Inflammatory macrophage (primary cell): ENCODE measurements at regions not wholly inside any gene's neighbourhood (a gene's known extent, or its start where the extent isn't known, plus 50 kb on each side); places are given as distances from the start of the nearest gene placed in this dataset.
"Not testable (repeated sequence)": the region's sequence is repeated elsewhere in the genome, so short reads cannot be mapped to it uniquely, and the experiment has no call there.

ENCODE experiments used
- DNase-seq, 2 donors: peaks; one replicate each; pipeline ENCODE4 v3.0.0-alpha.2; 2020 to 2022

DNA sequence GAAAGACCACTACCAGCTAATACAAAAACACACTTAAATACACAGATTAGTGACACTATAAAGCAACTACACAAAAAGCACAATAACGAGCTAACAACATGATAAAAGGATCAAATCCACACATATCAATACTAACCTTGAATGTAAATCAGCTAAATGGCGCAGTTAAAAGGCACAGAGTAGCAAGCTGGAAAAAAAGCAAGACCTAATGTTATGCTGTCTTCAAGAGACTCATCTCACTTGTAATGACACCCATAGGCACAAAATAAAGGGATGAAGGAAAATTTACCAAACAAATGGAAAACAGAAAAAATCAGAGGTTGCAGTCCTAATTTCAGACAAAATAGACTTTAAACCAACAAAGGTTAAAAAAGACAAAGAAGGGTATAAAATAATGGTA, 86.3 kb downstream of the NUS1 start:
- DNase-seq = no peak

DNA sequence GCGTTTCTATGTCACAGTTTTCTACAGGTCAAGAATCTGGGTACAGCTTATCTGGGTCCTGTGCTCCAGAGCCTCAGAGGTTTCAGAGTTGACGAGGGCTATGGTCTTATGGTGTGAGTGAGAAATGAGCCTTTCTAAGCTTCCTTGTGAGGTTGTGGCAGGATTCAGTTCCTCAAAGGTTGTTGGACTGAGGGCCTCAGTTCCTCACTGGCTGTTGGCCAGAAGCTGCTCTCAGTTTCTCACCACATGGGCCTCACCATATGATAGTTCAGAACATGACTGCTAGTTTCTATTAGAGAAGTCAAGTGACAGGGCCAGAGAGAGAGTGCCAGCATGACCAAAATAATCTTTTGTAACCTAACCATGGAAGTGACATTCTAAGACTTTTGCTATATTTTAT, 96.1 kb downstream of the NUS1 start:
- peak; percentile 66 to 69 for DNase-seq

DNA sequence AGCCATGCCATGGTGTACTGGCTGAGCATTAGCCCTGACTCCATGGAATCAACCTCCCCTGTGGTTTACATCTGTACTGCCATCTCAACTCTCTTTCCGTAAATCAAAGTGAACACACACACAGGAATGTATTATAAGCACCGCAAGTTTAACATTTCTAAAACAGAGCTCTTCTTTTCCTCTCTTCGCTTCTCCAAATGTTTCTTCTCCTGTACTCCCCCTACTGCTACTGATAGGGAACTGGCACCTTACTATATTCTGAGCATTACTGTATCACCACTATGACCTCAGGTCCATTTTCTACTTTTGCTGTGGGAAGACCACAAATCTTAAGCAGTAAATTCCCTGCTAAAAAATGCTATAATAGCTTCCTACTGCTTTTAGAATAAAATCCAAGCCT, 101.2 kb downstream of the NUS1 start:
- peak; percentile 3 for DNase-seq

DNA sequence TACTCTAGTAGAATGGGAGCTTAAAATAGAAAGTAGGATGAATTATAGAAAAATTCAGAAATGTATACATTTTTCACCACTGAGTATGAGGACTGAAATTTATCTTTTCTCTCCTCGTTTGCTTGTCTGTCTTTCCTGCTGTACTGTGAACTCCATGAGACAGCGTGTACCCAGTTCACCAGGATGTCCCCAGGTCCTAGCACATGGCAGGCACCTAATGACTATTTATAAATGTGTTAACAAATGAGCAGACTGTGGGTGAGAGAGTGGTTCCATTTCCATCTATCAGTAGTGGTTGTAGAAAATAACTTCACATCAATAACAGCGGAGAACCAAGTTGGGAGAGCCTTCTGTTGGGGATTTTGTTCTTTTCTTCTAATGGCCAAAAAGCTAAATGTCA, 106.3 kb downstream of the NUS1 start:
- no peak for DNase-seq

DNA sequence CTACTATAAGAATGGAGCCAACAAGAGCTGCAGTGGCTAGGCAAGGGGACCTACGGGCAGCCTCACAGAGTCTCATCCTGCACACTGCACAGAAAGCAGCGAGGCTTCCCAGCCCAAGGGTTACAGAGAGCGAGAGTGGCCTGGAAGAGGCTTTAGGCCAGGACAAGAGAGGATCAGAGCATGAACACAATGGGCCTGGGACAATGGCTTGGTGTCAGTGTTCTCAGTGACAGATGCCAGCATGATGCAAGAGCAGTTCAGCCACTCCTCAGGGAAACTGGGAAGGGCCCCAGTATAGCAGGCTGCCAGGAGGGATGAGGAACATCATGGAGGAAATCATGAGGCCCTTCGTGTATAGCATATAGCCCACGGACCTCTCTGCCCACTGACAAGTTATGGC, 108.0 kb downstream of the NUS1 start:
- no peak for DNase-seq

DNA sequence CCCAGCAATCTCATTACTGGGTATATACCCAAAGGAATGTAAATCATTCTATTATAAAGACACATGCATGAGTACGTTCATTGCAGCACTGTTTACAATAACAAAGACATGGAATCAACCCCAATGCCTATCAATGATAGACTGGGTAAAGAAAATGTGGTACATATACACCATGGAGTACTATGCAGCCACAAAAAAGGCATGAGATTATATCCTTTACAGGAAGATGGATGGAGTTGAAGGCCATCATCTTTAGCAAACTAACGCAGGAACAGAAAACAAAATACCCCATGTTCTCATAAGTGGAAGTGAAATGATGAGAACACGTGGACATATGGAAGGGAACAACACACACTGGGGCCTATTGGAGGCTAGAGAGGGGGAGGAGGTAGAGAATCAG, 115.7 kb downstream of the NUS1 start:
- DNase-seq = no peak

DNA sequence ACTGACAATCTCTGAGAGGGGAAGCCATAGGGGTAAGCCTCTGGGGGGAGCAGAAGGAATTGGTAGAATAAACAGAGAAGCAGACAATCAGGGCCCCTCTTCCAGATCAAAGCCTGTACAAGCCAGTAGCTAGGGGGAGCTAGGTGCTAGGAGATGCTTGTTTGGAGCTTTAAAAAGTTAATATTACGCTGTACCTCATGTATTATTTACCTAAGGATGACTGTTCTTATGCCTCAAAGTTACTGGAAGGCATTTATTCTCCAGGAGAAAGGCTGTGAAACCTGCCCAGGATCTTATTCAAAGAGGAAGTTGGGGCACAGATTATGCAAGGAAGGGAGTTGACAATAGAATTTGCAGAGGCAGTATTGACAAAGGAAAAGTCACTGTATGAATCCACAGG, 111.8 kb upstream of the SLC35F1 start:
- DNase-seq = no peak

DNA sequence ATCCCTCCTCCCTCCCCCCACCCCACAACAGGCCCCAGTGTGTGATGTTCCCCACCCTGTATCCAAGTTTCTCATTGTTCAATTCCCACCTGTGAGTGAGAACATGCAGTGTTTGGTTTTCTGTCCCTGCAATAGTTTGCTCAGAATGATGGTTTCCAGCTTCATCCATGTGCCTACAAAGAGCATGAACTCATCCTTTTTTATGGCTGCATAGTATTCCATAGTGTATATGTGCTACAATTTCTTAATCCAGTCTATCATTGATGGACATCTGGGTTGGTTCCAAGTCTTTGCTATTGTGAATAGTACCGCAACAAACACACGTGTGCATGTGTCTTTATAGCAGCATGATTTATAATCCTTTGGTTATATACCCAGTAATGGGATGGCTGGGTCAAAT, 108.2 kb upstream of the SLC35F1 start:
- not testable (repeated sequence) for DNase-seq

DNA sequence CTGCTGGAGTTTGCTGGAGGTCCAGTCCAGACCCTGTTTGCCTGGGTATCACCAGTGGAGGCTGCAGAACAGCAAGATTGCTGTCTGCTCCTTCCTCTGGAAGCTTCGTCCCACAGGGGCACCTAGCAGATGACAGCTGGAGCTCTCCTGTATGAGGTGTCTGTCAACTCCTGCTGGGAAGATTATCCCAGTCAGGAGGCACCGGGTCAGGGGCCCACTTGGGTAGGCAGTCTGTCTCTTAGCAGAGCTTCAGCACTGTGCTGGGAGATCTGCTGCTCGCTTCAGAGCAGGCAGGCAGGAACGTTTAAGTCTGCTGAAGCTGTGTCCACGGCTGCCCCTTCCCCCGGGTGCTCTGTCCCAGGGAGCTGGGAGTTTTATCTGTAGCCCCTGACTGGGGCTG, 96.8 kb upstream of the SLC35F1 start:
- DNase-seq = no peak

DNA sequence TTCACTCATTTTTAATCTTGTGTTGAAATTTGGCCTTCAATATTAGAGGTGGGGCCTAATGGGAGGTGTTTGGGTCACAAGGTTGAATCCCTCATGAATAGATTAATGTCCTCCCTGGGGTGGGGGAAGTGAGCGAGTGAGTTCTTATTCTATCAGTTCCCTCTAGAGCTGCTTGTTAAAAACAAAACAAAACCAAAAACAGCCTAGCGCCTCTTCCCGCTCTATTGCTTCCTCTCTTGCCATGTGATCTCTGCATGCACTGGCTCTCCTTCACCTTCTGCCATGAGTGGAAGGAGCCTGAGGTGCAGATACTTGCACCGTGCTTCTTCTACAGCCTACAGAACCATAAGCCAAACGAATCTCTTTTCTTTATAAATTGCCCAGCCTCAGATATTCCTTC, 89.6 kb upstream of the SLC35F1 start:
- no peak for DNase-seq

DNA sequence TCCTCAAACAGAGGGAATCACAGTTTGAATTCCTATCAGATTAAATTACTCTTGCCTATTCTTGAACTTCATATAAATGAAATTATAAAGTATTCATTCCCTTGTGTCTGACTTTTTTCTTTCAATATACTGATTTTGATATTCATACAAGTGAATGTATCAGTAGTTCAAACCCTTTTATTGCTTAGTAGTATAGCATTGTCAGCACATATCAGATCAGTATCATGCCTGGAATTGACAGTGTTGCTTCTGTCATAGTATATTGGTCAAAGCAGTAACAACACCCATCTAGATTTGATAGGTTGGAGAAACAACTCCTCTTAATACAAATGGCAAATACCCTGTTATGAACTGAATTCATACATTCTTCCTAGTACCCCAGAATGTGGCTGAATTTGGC, 89.1 kb upstream of the SLC35F1 start:
- DNase-seq = no peak

DNA sequence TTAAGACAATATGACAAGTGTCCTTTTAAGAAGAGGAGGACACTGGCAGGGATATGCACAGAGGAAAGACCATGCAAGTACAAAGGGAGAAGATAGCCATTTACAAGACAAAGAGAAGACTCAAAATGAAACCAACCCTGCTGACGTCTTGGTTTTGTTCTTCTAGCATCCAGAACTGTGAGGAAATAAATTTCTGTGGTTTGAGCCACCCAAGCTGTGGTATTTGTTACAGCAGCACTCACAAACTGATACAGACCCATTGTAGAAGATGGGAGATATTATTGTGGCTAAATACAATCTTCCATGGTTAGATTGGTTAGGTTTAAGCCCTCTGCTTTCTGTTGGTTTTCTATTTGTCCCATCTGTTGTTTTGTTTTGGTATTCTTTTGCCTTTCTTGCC, 88.6 kb upstream of the SLC35F1 start:
- DNase-seq = no peak

DNA sequence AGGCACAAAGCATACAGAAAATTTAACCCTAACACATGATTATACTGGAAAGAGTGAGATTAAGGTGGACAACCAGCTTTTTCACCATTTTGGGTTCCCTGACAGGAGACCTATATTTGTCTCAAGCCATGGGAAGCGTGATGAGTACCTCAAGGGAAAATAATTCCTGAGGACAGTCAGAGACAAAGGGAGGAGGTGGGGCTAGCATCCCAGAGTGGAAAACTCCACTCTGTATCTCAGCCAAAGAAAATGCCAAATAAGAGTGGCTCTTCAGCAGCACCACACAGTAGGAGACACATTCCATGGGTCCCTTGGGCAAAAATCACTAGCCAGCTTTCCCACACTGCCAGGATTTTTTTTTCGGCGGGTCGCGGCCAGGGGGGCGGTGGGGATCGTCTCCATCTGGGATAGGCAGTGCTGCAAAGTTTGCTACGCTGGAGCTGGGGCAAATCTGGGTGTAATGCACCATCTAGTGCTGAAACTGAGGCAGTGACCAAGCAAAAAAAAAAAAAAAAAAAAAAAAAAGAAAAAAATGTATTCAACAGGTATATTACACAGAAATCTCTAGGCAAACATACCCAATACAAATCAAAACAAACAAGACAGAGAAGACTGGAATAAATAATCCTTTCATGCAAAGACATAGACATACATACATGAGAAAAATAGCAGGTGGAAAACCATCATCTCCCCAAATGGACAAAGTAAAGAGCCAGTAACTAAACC, 77.3 kb upstream of the SLC35F1 start:
- DNase-seq = peak; percentile 3 to 7

DNA sequence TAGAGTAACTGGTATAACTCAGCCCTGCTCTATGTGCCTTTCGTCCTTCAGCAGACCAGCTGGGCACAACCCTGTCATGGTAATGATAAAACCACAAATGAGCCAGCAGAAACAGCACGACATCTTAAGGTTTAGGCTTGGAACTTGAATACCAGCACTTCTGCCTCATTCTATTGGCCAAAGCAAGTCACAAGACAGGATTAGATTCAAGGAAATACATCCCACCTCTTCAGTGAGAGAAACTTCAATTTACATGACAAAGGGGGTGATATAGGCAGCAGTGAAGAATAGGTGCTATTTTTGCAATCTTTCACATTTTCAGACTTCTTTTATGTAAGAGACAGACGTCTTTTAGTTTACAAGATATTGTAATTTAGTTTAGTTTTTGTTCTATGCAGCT, 69.8 kb upstream of the SLC35F1 start:
- DNase-seq = no peak

DNA sequence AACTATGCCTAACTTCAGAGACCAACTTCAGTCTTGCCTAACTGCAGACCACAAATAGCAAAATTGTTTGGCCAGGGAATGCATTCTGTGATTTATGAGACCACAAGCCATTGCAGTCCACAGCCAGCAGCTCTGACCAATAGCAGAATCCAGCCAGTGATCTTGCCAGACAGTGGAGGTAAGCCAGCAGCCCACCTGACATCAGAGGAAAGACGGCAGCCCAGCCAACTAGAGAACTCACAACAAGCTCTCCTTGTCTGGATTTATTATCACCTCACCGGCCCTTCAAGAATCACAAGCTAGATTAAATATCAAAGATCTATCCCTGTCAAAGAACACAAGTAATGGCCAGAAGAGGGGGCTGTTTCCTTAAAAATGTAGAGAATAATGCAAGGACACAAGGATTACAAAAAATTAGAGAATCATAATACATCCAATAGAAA, 66.5 kb upstream of the SLC35F1 start:
- DNase-seq = peak; percentile 12 to 29

DNA sequence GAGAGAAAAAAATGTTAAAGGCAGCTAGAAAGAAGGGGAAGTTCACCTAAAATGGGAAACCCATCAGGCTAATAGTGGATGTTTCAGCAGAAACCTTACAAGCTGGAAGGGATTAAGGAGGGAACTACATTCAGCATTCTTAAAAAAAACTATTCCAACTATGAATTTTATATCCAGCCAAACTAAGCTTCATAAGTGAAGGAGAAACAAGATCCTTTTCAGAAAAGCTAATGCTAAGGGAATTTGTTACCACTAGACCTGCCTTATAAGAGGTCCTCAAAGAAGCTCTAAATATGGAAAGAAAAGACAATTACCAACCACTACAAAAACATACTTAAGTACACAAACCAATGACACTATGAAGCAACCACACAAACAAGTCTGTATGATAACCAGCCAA, 59.2 kb upstream of the SLC35F1 start:
- no peak for DNase-seq

DNA sequence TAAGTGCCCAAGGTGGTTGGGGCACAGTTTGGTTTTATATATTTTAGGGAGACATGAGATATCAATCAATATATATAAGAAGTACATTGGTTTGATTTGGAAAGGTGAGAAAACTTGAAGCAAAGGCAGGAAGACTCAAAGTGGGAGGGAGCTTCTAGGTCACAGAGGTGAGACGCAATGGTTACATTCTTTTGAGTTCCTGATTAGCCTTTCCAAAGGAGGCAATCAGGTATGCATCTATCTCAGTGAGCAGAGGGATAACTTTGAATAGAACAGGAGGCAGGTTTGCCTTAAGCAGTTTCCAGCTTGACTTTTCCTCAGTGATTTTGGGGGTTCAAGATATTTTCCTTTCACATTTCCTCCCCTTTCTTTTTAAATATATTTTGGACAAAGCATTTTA, 58.0 kb upstream of the SLC35F1 start:
- DNase-seq = no peak
